HFF-Myc (cell line): ENCODE measurements at regions not wholly inside any gene's neighbourhood (a gene's known extent, or its start where the extent isn't known, plus 50 kb on each side); places are given as distances from the start of the nearest gene placed in this dataset.
A peak's percentile ranks its signal among the peaks of the same experiment; 100 is the strongest.

Experiments
- DNase-seq: peaks from one replicate; pipeline ENCODE4 v3.0.0-alpha.2; 2011; ENCODE audit warnings: low read depth; ENCODE audit errors: extremely low read depth
- H3K4me3 ChIP-seq: replicated peaks from 2 replicates; pipeline ENCODE4 v1.5.1; 2011; ENCODE audit warnings: low read depth, mild to moderate bottlenecking, control low read depth, low read length
- TF ChIP-seq, protein P1 (sequence below): IDR thresholded peaks from 2 replicates; pipeline ENCODE4 v1.5.1; 2012; ENCODE audit warnings: mild to moderate bottlenecking, low read depth, low read length, control low read depth; ENCODE audit errors: missing control alignments

DNA sequence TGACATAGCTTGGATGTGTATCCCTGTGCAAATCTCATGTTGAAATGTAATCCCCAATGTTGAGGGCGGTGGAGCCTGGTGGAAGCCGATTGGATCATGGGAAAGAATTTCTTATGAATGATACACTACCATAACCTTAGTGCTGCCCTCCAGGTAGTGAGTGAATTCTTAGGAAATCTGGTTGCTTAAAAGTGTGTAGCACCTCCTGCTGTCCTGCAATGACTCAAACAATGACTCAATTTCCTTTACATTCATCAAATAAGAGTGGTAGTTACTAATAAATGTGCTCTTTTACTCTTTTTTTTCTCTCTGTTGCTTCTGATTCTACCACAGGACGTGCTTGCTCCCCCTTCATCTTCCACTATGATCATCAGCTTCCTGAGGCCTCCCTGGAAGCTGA lies 1696.0 kb upstream of the CDH9 start:
- H3K4me3 ChIP-seq, result no peak overlapping the region
- TF ChIP-seq, protein P1, sequence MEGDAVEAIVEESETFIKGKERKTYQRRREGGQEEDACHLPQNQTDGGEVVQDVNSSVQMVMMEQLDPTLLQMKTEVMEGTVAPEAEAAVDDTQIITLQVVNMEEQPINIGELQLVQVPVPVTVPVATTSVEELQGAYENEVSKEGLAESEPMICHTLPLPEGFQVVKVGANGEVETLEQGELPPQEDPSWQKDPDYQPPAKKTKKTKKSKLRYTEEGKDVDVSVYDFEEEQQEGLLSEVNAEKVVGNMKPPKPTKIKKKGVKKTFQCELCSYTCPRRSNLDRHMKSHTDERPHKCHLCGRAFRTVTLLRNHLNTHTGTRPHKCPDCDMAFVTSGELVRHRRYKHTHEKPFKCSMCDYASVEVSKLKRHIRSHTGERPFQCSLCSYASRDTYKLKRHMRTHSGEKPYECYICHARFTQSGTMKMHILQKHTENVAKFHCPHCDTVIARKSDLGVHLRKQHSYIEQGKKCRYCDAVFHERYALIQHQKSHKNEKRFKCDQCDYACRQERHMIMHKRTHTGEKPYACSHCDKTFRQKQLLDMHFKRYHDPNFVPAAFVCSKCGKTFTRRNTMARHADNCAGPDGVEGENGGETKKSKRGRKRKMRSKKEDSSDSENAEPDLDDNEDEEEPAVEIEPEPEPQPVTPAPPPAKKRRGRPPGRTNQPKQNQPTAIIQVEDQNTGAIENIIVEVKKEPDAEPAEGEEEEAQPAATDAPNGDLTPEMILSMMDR, result no peak
- DNase-seq, result no peak

DNA sequence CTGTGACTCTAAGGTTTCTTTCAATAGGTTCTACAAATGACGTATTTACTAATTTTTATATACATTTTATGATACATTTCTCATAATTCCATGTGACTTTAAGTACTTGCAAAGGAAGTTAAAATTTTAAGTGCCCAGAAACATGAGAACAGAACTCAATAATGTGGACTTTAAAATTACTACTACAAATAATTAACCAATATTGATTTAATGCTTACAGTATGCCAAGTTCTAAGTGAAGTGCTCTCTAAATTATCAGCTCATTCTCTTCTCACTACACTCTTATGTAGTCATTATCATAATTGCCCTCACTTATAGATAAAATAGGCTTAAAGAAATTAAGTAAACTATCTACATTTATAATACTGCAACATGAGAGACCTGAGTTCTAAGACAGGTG lies 1690.7 kb upstream of the CDH9 start:
- TF ChIP-seq, protein P1, result no peak
- DNase-seq, result no peak
- no peak overlapping the region for H3K4me3 ChIP-seq

DNA sequence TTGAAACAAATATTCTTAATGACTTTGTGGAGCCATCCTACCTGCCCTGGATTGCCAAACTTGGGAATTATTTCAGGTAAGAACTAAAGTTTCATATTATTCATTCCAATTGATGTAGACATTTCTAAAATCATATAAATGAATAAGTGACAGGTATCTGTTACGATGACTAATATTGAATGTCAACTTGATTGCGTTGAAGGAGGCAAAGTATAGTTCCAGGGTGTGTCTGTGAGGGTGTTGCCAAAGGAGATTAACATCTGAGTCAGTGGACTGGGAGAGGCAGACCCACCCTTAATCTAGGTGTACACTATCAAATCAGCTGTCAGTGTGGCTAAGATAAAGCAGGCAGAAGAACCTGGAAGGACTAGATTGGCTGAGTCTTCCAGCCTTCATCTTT lies 1688.4 kb upstream of the CDH9 start:
- no peak overlapping the region for H3K4me3 ChIP-seq
- no peak for DNase-seq
- TF ChIP-seq, protein P1, result no peak

DNA sequence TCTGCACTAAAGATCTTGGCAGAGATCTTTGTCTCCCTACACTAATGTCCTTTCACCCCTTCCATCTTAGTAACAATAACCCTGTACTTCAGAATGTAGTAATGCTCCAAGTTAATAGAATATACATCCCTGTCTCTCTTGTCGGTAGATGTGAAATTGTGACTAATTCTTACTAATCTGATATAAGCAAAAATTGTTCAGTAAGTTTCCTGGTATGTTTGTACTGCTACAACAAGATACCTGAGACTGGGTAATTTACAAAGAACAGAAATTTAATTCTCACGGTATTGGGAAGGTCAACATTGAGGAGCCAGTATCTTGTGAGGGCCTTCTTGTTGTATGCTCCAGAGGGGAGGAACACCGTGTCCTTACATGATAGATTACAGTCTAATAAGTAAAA lies 1686.6 kb upstream of the CDH9 start:
- no peak for DNase-seq
- H3K4me3 ChIP-seq, result no peak overlapping the region
- TF ChIP-seq, protein P1, result no peak

DNA sequence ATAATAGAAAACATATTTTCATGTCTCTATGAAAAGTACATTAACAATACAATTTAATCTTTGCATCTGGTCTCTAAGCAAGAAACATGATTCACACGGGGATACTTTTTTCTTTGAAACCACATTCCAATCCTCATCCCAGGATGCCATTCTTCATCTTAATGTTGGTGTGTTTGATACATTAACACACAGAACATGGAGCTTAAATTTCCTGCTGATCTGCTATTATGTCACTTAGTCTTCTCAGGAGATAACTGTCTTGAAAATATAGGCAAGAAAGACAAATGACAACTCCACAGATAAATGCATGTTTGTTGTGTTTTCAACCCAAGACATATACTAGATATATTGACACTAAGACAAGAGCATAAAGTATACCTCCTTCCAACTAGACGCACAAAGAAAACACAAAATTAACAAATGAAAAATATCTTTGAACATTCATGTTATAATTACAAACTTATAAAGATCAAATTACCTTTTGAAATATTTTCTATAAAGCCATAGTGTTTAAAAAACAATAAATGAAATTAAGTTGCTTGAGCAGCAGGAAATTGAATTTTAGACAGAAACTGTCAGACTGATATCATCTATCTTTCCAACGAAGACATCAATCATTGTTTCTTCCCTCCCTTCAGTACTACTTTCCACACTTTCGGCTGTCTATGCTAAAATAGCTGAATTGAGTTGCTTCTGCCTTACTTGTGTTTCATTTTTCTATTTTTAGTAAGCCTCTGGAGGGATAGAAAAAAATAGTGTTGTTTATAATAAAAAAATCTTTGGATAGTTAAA lies 1676.7 kb upstream of the CDH9 start:
- no peak overlapping the region for H3K4me3 ChIP-seq
- TF ChIP-seq, protein P1, result no peak
- DNase-seq, result no peak

DNA sequence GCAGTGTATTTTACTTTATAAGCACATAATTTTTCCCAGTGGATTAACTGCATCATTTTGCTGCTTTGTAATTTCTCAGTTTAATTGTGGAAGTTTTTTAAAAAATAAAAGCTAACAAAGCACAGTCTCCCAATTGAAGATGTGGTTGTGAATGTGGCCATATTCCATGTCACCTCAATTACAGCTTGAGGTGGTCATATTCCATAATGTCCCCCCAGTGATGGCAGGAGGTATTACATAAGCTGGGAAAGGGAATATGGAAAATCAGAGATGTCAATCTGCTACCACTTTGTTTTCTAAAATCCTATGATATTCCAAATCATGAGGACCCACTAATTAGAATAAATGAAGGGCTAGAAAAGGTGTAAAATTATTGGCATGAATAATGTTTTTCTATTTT lies 1672.0 kb upstream of the CDH9 start:
- TF ChIP-seq, protein P1, result peak; percentile 4
- no peak for DNase-seq
- no peak overlapping the region for H3K4me3 ChIP-seq

DNA sequence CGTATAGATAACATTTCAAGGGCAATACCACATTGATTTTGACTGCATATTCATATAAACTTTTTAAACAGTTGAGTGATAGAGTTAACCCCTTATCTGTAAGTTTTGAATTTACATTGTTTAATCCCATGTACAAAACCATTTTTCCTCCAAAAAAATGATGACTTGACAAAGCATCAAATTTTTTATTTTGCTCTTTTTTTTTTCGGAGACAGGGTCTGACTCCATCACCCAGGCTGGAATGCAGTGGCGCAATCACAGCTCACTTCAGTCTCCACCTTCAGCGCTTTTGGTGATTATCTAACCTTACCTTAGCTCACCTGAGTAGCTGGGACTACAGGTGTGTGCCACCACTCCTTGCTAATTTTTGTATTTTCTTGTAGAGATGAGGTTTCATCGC lies 1670.1 kb upstream of the CDH9 start:
- TF ChIP-seq, protein P1, result no peak
- DNase-seq, result no peak
- H3K4me3 ChIP-seq, result no peak overlapping the region
